ENCODE measurements at regions not wholly inside any gene's neighbourhood (a gene's known extent, or its start where the extent isn't known, plus 50 kb on each side); places are given as distances from the start of the nearest gene placed in this dataset.

DNA sequence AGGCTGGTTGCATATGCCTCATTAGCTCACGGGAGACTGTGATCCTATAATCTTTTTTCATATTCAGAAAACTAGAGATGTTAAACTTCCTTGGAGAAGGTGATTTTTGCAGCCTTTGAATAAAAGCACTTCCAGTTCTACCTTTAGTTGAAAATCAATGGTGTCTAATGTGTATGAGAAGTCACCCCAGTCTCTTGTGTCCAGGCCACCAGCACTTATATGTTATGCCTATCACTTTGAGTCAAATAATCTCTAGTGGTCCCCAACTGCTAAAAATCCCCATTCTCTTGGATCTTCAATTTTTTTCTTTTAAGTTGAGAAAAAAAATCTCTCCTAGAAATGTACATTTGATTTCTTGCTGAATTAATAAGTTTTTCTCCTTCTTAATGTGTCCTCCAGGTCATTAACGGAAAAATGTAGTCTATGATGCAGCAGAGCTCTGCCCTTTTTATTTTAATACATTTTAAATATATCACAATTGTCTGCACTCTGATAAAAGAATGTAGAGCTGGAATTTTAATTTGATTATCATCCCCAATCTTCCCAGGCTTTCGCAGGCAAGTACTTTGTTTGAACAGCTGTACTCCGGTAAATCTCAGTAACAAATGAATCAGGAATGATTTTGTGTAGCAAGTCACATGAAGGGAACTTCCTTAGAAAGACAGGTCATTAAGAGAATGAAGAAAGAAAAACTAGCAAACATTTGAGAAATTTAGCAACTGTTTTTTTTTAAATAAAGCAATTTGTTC is 147.0 kb downstream of the SOX4 start:
- TF ChIP-seq CTCF (conservative IDR thresholded peaks at IDR 0.05; ENCODE audit: low read depth, low read length) = no peak
- no peak overlapping the region for H3K4me3 ChIP-seq (ENCODE audit: low read depth, low read length)
- peak; percentile 52 for DNase-seq (ENCODE audit: low read depth)

- DNase-seq (ENCODE audit: low read depth) = no peak
- H3K4me3 ChIP-seq (ENCODE audit: low read depth, low read length) = no peak overlapping the region
- no peak for TF ChIP-seq CTCF (conservative IDR thresholded peaks at IDR 0.05; ENCODE audit: low read depth, low read length)
These were observed 147.9 kb downstream of the SOX4 start for GRCh38 chr6:21741221-21742109.

GRCh38 chr6:21742238-21742660 is 148.7 kb downstream of the SOX4 start:
- TF ChIP-seq CTCF (conservative IDR thresholded peaks at IDR 0.05; ENCODE audit: low read depth, low read length) = no peak
- peak; percentile 90 for DNase-seq (ENCODE audit: low read depth)
- H3K4me3 ChIP-seq (ENCODE audit: low read depth, low read length) = no peak overlapping the region

- H3K4me3 ChIP-seq (ENCODE audit: low read depth, low read length) = no peak overlapping the region
- no peak for DNase-seq (ENCODE audit: low read depth)
- no peak for TF ChIP-seq CTCF (conservative IDR thresholded peaks at IDR 0.05; ENCODE audit: low read depth, low read length)
These were observed 150.8 kb downstream of the SOX4 start for GRCh38 chr6:21744331-21744730.

DNA sequence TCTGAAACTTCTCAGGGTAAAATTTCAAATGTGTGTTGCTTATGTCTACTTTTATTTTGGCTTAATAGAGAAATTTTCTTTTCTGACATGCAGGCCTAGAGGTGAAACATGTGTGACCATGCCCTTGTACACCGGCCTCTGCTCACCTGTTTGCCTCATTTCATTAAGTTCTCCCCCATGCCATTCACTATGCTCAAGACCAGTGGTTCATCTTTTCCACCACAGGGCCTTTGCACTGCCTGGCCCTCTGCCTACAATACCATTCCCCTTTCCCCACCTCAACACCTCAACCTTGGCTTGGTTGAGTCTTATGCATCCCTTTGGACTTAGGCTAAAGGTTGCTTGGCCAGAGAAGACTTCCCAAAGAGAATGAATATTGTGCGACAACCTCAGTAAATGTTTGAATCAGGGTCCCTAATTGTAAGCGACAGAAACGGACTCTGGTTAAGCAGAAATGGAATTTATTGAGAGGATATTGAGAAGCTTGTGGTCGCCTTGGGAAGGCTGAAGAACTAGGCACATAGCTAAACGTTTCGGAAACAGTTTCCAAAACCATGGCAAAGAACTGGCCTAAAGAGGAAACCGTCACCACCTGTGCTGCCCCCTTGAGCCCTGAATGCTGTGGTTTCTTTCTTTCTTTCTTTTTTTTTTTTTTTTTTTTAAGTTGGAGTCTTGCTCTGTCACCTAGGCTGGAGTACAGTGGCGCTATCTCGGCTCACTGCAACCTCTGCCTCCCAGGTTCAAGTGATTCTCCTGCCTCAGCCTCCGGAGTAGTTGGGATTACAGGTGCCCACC is 152.2 kb downstream of the SOX4 start:
- peak; percentile 2 for TF ChIP-seq CTCF (conservative IDR thresholded peaks at IDR 0.05; ENCODE audit: low read depth, low read length)
- DNase-seq (ENCODE audit: low read depth) = no peak
- no peak overlapping the region for H3K4me3 ChIP-seq (ENCODE audit: low read depth, low read length)

- no peak for DNase-seq (ENCODE audit: low read depth)
- TF ChIP-seq CTCF (conservative IDR thresholded peaks at IDR 0.05; ENCODE audit: low read depth, low read length) = no peak
- no peak overlapping the region for H3K4me3 ChIP-seq (ENCODE audit: low read depth, low read length)
These were observed 153.9 kb downstream of the SOX4 start for GRCh38 chr6:21747441-21747840.

Measured in choroid plexus epithelial cell (primary cell).